D721Med (cell line): ENCODE measurements at regions not wholly inside any gene's neighbourhood (a gene's known extent, or its start where the extent isn't known, plus 50 kb on each side); places are given as distances from the start of the nearest gene placed in this dataset.

ENCODE experiments used
- DNase-seq: peaks from one replicate; pipeline ENCODE4 v3.0.0; 2011; ENCODE audit warnings: low spot score; ENCODE audit not compliant: insufficient read length
- FAIRE-seq: peaks from 2 replicates; lab custom pipeline; 2011; peaks lifted over from hg19 to GRCh38; lab: Jason Lieb, UNC
- TF ChIP-seq, protein P1 (sequence below): IDR thresholded peaks from 2 replicates; pipeline ENCODE4 v1.5.1; 2012; ENCODE audit warnings: mild to moderate bottlenecking, control low read depth; ENCODE audit not compliant: insufficient read depth; ENCODE audit errors: missing control alignments

DNA sequence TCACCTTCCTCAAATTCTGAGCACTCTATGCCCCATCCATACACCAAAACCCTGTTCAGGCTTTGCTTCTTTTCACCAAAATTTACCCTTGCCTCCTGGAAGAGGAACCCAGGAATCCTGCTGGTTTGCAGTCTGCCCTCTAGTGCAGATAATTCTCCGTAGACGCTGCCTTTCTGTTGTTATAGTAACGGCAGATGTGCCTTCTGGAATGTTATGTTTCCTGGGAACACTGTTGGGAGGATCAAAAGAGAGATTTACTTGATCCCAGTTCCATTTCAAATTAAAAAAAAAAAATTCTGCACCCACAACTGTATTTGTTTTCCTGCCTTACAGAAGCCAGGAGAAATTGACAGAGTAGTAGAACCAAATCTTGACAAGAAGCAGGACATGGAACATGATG is 104.2 kb upstream of the RMST start:
- DNase-seq: no peak
- FAIRE-seq: no peak
- TF ChIP-seq, protein P1, sequence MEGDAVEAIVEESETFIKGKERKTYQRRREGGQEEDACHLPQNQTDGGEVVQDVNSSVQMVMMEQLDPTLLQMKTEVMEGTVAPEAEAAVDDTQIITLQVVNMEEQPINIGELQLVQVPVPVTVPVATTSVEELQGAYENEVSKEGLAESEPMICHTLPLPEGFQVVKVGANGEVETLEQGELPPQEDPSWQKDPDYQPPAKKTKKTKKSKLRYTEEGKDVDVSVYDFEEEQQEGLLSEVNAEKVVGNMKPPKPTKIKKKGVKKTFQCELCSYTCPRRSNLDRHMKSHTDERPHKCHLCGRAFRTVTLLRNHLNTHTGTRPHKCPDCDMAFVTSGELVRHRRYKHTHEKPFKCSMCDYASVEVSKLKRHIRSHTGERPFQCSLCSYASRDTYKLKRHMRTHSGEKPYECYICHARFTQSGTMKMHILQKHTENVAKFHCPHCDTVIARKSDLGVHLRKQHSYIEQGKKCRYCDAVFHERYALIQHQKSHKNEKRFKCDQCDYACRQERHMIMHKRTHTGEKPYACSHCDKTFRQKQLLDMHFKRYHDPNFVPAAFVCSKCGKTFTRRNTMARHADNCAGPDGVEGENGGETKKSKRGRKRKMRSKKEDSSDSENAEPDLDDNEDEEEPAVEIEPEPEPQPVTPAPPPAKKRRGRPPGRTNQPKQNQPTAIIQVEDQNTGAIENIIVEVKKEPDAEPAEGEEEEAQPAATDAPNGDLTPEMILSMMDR: no peak

DNA sequence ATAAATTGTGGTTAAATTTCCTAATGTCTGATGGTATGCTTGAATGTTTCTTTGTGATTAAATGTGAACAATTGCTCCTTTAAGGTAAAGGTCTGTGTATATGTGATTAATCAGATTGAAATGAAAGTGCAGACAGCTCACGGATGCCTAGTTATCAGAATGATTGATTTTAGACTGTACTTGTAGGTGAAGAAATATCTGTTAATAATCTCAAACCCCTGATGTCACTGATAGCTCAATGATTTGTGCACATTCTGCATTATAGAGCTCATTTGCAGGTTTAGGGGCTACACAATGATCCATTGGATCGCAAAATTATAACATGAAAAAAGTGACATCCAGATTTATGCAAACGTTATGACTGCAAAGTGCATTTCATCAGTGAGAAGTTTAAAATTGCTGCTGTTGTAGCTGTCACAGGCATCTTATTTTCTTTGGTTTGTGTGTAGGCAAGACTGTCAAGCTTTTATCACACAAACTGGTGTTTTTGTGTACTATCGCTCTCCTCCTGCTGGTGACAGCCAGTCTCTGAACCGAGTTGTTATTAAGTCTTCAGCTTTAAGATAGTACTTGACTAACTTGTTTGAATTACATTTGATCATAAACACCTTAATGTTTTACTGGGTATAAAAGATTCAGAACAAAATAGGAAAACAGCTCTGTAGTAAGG is 103.4 kb upstream of the RMST start:
- DNase-seq: no peak
- no peak for FAIRE-seq
- TF ChIP-seq, protein P1: no peak

DNA sequence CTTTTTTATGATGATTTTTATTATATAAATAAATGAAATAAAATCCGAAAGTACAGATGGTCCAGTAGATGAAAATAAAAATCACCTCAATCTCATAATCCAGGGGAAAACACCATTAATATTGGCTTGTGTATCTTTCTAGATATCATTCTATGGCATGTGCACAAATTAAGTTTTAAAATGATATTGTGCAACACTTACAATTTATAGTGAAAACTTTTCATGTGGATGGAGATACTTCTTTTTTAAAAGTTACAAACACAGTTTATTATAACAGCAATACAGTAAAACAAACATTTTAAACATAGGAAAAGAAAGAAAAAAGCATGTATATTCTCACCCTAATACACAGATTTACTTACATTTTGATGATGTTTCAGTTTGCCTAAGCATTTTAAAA is 98.9 kb upstream of the RMST start:
- DNase-seq (no peak), FAIRE-seq (no peak)
- TF ChIP-seq, protein P1: no peak

DNA sequence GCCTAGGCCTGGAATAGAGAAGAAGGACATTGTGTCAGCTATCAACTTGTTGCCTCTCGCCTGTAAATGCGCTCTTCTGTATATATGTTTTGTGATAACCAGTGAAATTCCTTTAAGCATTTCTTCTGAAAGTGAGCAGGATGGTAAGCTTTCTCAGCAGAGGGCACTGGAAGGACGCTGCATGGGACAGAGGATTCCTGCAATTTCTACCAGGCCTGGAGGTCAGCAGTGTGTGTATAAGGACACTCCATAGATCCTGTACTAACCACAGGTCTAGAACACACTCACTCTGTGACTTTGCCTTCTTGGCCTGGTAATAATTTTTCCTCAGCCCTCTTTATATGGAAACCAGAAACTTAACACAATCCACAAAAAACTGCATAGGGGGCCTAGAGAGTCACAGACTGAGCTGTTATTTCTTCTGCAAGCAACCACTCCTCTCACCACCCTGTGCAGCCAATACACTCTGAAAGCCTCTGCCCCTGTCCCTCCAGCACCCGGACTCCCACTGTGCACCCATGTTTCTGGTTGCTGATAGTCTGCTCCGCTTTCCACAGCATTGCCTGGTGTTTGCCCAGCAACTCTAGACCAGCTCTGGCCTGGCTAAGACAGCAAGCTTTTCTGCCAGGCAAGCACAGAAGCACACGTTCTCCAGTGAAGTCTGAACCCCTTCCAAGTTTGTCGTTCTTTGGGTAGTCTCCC is 94.0 kb upstream of the RMST start:
- DNase-seq (no peak), FAIRE-seq (no peak)
- TF ChIP-seq, protein P1: no peak

DNA sequence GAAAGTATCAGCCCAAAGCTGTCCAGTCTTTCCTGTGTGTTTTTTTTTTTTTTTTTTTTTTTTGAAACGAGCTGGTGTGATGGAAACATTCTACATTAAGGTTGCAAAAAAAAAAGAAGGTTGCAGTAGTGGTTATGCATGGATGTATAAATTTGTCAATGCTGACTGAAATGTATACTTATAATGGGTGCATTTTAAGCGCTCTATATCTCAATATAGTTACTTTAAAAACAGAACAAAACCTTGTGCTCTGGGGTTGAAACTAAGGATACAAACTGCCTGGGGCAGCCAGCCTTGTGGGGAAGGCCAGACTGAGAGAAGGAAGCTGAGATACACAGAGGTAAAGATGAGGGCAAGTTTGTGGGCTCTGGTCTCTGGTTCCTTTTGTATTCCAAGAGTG is 87.3 kb upstream of the RMST start:
- no peak for DNase-seq
- no peak for FAIRE-seq
- TF ChIP-seq, protein P1: no peak

DNA sequence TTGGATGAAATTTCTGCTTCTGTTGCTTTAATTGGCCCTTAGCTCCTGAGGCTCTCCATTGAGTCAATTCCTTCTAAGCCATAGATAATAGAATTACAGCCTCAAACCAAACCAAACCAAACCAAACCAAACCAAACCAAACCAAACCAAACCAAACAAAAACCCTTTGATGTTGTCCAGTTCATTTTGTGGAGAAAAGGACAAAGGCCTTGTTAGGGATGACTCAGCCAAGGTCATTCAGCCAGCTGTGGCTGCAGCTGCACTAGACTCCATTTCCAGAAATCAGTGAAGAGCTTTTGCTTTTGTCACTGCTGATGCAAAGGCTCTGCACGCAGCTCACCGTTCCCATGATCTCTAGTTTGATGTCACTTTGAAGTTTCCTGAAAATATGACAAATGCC is 82.2 kb upstream of the RMST start:
- FAIRE-seq: no peak
- DNase-seq: no peak
- TF ChIP-seq, protein P1: no peak

DNA sequence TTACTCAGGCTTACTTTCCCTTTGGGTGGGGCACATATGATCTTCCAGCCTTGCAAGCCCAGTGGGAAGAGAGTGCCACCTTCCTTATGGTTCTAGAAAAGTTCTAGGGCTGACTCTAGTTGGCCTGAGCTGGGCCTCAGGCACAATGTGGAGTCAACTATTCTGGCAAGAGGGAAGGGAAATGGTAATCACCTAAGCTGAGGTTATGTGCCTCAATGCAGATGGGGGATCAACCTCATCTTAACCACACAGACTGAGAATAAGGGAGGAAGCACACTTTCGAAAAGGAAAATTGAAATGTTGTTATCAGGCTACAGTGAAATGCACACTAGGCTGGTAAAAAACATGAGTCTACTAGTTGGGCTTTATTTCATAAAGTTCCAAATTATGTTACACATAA is 77.5 kb upstream of the RMST start:
- FAIRE-seq (no peak), DNase-seq (no peak)
- TF ChIP-seq, protein P1: no peak
